ENCODE measurements at regions not wholly inside any gene's neighbourhood (a gene's known extent, or its start where the extent isn't known, plus 50 kb on each side); places are given as distances from the start of the nearest gene placed in this dataset.

DNA sequence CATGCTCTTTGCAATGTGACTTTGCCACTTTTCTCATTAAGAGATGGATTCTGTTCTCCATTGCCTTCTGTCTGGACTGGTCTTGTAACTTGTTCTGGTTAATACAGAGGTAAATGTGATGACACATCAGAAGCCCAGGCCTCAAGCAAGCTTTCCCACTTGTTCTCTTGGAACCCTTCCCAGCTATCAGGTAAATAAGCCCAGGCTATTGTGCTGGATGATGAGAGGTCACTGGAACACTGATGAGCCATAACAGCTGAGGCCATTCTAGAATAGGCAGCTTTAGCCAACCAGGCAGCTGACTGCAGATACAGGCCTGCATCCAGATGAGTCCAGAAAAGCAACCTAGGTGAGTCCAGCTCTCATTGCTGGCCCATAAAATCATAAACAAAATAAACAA, 1007.0 kb upstream of the ACVR2A start:
- peak; percentile 69 for DNase-seq

DNA sequence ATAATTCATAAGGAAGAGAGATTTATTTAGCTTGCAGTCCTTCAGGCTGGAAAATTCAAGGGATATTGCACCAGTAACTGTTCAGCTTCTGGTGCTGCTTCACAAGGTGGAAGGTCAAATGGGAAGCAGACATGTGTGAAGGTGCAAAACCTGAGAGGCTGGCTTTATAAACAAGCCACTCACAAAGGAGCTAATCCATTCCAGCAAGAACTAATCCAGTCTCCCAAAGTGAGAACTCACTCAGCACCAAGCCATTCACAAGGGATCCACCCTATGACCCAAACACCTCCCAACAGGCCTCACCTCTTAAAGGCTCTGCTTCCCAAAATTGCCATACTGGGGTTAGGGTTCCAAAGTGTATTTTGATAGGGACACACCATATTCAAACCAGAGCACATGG, 1018.4 kb upstream of the ACVR2A start:
- no peak for DNase-seq

DNA sequence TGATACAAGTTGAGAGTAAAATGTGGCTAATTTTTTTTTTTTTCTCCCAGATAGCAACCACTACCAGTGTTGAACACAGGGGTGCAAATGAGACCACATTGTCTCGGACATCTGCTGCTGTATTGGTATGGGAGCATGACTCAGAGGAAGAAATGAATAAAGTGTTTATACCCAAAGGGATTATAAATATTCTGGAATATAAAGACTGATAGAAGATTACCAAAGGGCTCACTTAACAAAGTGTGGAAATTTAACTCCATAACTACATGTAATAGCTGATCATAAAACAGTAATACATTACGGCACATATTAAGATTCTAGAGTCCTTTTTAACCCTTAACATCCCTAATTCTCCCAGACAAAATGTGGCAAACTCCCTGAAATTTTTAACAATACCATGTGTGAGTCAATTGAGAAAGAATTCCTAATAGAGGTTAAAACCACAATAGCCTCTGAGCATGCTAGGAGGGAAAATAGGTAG, 1023.0 kb upstream of the ACVR2A start:
- no peak for DNase-seq

DNA sequence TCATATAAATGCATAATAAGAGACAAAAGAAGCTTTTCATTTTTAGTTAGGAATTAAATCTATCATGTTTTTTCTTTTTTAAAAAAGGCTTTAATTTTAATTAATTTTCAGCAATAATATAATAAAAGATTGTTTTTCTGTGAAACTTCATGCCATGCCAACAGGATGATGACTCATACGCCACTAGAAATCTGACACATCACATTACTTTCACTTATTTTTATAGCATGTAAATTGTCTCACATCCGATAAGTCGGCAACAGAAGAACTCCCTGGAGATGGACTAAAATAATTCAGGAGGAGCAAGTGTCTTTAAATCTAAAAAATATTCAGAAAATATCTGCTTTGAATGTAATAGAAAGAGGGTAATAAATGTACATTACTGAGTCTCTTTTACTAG, 1024.2 kb upstream of the ACVR2A start:
- no peak for DNase-seq

DNA sequence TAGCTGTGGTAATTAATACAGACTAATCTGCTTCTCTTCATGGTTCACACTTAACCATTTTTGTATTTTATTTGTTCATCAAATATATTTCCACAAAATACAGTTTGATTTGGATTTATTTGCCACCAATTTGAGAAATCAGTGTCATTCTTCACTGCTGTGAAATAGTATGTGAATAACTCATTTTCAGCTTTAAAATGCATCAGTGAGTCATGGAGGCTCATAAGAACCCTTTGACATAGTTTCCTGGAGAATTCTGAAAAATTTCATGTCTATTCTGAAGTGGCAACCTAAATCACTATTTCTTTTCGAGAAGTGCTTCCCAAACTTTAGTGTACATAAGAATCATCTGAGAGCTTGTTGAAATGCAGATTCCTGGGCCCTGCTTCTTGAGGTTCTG, 1026.7 kb upstream of the ACVR2A start:
- DNase-seq = no peak

DNA sequence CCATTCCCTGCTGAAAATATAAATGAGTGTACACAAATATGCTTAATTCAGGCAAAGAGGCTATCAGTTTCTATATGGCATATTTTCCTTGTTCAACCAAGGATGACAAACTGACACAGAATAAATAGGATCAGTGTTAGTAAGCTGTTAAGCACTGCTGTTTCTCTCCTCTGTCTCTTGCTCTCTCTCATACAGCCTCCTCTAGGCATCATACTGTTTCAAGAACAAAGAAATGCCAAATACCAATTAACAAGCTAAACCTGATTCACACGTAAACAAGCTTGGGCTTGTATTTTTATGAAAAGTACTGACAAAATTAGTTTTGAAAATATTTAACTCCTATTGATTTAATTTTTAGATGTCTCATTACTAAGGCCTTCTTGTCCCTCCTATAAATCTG, 1027.2 kb upstream of the ACVR2A start:
- peak; percentile 45 for DNase-seq

DNA sequence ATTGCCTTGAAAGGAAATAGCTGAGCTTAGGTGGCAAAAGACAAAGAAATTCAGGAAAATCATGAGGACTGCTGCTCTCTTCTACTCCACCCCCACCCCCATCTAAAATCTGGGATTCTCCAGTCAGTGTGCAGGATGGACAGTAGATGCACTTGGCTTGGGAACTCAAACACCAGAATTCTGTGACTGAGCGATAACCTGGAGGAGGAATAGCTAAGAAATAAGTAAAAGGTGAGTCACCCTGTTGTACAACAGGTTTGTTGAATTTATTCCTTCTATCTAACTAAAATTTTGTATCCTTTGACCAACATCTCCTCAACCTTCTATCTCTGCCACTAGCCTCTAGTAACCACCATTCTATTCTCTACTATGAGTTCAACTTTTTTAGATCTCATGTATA, 1029.9 kb upstream of the ACVR2A start:
- no peak for DNase-seq

DNA sequence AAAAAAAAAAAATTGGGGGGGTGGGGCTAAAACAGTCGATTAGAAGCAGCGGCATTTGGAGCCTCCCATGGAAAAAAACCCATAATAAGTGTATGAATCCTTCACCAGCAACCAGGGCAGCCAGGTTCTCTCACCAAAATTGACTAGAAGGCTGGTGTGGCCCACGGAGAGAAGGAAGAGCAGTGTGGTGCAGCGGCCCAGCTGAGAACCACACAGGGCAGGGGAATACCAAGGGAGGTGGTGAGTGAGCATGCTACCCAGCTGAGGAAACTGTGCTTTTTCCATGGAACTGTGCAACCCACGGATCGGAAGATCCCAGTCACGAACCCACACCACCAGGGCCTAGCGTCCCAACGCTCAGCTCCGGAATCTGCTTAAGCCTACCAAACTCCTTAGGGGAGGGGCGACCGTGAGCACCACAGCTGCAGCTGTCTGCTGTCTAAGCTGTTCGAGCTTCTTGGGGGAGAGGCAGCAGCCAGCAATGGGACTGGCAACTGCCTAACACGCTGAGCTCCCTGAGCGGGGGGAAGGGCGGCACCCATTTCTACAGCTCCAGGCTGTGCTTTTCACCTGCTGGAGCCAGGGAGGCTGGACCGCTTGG, 1037.2 kb upstream of the ACVR2A start:
- no peak for DNase-seq

DNA sequence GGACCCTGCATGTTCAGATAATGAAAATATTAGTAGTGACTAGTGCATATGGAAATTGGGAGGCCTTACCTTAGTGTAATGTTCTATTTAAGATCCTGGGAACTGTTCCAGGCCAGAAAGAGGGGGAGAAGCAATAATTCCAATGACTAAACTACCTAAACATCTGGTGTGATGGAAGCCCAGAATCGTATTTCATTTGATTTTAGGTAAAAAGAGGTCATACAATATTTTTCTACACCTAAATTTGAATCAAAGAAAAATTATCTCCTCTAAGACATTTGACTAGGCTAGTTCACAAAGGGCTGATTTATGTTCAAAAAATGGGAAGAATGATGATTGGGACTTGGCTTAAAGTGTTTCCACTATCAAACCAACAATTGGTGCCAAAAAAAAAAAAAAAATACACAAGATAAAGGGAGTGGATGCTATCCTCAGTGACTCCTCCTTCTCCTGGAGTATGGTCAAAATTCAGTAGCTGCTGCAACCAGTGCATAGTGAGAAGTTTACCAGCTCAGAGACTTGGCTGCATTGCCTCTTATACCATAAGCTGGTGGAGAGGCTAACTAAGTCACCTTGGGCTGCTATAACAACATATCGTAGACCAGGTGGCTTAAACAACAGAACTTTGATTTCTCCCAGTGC, 1038.3 kb upstream of the ACVR2A start:
- DNase-seq = no peak

DNA sequence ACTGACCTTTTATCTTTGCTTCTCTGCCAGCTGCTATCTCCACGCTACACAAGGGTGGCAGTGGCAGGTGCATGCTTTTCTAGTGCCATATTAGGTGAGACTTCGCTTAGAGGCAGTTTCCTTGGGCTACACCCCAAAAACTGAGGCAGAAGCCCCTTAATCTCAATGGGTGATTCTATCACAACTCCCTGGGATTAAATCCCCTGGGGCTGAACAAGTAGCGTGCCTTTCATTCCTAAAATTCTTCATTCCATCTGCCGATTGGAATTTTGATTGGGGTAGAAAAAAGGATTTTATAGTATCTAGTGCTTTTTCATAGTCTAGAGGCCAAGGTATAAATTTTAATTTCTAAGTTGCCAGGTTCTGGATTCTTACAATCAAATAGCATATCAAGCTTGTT, 1040.5 kb upstream of the ACVR2A start:
- no peak for DNase-seq

DNA sequence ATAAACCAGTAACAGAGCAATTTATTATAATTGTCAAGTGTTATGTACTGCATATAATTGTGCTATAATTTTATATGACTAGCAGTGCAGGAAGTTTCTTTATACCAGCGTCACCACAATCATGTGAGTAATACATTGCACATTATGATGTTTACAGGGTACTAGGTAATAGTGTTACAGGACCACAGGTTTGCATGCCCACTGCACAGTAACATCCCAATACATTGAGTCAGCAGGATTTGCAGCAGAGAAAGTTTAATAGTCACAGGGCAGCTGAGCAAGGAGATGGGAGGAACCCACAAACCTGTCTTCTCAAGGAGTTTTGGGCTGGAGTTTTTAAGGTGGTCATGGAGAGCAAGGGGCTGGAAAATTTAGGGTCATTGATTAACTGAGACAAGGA, 1042.9 kb upstream of the ACVR2A start:
- DNase-seq = no peak

DNA sequence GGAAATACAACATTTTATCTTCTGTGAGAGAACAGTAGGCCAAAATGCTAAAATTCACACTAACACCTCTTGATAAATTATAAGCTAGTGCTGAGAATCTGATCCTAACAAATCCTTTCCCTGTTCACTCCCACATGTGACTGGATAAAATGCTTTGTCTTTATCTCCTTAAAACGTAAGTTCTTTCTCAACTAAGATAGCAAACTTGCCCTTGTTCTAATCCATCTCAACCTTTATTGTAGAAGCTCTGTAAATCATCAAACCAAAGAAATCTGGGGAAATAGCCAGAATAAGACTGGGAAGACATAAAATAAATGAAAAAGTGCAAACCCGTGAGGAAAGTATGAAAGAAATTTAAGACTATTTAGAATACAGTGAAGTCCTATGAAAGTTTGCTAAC, 1058.4 kb upstream of the ACVR2A start:
- no peak for DNase-seq

DNA sequence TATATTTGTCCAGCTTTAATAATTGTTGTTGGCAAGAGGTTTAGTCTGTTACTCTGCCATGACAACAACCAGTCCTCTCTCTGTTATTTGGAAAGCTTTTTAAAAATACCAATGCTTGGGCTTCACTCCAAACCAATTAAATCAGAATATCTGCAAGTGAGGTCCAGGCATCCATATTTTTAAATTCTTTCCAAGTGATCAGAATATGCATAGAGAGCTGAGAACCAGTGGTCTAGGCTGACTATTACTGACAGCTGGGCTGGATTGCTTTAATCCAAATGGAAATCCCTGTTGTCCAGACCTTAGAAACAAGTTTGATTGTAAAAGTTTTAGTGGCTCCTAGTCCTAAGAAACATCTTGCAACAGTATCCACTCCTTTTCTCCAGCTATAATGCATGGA, 1059.7 kb upstream of the ACVR2A start:
- DNase-seq = no peak

DNA sequence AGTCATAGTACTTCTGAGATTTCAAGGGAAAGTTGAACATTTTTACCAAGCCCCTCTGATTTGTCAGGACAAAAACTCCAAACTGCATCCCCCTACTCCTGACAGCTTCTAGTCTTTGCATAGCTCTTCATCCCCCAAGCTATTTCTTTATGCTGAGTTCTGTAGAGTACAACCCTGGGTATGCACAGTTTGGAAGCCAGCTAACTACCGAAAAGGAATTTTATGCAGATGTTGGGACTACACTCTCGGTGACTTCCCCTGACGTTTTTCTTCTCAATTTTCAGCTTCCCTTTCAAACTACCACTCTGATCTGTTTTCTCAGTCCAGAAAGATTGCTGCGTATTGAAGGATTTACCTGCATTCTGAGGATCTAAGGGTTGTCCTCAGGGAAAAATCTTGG, 1060.2 kb upstream of the ACVR2A start:
- DNase-seq = no peak

DNA sequence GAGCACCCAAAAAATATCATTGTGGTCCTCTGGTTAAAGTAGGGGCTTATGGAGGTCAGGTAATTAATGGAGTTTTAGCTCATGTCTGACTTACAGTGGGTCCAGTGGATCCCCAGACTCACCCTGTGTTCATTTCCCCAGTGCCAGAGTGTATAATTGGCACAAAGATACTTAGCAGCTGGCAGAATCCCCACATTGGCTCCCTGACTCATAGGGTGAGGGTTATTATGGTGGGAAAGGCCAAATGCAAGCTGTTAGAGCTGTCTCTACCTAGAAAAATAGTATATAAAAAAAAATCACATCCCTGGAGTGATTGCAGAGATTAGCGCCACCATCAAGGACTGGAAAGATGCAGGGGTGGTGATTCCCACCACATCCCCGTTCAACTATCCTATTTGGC, 1067.6 kb upstream of the ACVR2A start:
- no peak for DNase-seq

DNA sequence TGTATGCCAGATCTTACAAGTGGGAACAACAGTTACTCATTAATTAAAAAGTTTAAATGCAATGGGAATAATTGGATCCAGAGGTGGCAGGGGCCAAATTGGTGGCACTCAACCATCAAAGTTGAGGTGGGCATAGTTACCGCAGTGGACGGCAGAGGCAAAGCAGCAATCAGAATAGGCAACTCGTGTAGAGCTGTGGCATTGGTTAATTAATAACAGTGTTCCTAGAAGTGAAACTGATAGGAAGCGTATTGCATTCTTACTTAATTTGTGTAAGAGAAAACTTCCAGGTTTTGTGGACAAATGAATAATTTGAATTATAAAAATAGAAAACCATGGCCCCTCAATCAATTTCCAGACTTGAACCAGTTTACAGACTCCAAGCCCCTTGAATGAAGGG, 1068.2 kb upstream of the ACVR2A start:
- DNase-seq = no peak

DNA sequence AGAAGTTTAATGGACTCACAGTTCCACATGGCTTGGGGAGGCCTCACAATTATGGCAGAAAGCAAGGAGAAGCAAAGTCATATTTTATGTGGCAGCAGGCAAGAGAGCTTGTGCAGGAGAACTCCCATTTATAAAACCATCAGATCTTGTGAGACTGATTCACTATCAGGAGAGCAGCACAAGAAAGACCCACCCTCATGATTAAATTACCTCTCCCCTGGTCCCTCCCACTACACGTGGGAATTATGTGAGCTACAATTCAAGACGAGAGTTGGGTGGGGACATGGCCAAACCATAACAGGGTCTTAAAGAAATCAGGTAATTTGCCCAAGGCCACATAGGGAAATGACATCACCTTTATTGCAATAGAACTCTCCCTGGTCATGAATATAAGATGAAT, 1073.3 kb upstream of the ACVR2A start:
- no peak for DNase-seq

DNA sequence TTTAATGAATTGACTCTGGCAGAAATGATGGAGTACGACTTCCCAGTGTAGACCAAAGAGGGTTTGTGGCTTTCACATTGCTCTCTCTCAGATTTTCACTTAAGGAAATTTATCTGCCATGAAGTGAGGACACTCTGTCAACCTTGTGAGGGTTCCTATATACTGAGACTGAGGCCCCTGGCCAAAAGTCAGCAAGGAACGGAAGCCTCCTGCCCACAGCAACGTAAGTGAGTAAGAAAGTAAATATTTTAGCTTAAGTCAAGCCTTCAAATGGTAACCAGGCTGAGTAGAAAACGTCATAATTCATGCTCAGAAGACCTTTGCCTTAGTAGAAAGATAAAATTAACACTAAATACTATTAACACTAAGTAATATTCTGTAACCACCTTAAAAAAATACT, 1080.5 kb upstream of the ACVR2A start:
- DNase-seq = no peak

DNA sequence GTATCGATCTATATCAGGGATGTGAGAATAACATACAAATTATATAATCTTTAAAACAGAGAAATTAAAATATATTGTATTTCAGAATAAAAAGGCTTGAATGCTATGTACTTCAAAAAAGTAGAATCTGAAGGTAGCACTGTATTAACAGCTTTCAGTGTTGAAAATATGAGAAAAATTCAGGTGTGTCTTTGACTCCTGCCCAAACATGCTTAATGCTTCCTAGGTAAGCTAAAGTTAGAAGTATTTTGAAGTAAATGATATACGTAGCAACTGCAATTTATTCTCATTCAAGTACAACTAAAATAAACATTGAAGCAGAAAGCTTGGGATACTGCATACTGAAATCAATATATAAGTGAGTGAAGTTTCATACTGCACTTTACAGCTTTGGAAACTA, 1082.0 kb upstream of the ACVR2A start:
- no peak for DNase-seq

DNA sequence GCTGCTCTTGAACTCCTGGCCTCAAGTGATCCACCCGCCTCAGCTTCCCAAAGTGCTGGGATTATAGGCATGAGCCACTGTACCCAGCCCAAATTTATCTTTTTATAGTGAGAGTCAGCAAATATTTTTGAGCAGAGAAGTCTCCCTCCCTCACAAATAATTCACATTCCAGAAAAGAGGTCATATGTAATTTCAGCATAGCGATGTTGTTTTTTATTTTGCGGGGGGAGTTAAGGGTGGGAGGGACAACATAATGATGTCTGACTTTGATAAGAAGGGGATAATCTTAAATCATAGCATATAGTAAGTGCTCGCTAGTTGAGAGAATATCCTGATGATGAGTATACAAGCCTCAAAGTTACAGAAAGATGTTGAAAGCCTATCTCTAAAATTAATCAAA, 1090.2 kb upstream of the ACVR2A start:
- no peak for DNase-seq

DNA sequence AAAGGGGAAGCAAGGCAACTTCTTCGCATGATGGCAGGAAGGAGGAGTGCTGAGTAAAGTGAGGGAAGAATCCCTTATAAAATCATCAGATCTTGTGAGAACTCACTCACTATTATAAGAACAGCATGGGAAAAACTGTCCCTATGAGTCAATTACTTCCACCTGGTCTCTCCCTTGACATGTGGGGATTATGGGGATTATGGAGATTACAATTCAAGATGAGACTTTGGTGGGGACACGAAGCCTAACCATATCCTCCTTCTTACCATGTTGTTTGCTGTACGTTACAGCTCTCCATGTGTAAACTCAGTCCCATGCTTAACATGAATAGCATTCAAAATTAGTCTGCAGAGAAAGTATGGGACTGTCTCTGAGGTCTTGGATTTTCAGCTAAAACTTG, 1096.8 kb upstream of the ACVR2A start:
- DNase-seq = no peak

DNA sequence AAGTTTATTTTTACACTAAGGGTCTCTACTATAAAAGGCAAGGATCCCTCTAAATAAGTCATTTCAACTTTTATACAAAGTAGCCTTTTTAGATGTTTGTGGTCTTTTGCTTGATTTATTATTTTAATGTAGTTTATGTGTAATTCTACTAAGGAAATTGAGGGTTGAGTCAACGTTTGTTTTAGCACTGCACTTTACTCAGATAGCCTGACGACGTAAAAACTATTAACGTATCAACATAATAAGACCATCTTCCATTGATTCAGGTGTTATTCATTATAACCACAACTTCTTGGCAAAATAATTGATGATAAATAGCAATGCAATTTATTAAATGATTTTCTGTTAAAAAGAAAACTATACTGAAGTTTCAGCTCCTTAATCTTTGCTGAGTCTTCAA, 1103.6 kb upstream of the ACVR2A start:
- no peak for DNase-seq

DNA sequence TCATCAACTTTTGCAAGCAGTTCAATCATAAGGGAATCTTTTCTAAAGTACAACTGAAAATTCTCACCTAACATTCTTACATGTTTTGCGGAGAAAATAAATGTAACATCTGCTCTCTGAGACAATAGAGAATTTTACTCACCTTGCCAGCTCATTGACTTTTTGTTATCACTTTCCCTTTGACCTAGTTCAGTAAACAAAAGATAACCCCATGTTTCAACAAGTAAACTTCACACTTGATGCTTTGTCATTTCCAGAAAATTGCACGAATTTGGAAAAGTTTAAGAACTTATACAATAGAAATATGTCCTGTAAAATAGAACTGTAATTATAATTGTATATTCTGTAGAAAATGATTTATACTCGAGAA, 1110.0 kb upstream of the ACVR2A start:
- DNase-seq = no peak

DNA sequence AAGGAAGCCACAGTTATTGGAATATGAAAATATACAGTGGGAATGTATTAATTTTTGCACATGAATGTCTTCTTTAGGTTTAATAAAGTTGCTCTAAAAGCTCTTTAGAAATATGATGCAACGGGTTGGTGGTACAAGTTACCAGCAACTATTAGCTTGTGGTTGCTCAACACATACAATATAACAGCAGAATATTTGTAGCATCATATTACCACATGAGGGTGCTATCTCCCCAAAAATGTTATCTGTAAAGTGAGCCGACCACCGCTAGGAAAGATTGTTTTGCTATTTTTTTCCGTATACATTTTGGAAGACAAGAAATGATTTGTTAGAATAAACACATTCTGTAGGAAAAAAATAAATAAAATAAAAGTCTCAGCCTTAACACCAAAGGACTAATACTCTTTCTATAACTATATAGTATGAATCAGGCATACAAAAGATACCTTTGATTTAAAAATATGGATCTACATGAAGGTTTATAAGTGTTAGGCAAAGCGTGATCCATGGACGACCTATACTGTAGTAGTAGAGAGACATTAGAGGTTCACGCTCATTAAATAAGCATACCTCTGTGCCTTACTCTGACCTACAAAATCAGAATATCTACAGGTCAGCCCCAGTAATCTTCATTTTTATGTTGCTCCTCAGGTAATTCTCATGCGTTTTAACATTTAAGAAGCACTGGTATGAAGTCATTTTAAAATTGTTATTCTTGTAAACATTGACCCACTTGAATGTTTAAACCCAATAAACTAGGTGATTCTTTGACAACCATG, 1110.6 kb upstream of the ACVR2A start:
- peak; percentile 59 for DNase-seq

DNA sequence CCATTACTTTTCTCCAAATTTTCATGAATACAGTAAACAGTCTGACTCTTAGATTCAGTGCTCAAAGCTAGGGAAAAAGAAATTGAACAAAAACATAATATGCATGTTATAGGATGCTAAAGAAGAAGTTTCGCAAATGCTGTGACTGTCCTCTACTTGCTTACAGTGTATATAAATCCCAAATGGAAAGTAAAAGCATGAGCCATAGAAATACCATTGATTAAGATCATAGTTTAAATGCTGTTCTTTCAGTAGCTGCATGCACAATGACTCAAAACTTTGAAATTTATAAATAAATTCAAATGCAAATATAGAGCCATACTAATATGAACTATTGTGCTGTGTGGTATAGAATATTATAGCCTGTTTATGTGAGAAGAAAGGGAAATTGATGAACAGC, 1113.9 kb upstream of the ACVR2A start:
- DNase-seq = no peak

All from NCI-H1105 treated with DMSO at 0.1 percent for 48 hours (cell line).